Stomach (tissue), 8 donors: ENCODE measurements at regions not wholly inside any gene's neighbourhood (a gene's known extent, or its start where the extent isn't known, plus 50 kb on each side); places are given as distances from the start of the nearest gene placed in this dataset.

ENCODE experiments used
- DNase-seq, 2 donors: peaks; one replicate each; pipeline versions ENCODE4 v3.0.0 to v3.0.0-alpha.2; 2013 to 2019
- H3K27ac ChIP-seq, 5 donors: fragments of 200-600 bp in 4 of 5; sonication (generic) in 4 of 5; one replicate each; pipeline ENCODE4 v1.5.1; 2013 to 2019; ENCODE audit warnings: mild to moderate bottlenecking in 1 of 5, moderate library complexity in 1 of 5
- H3K27me3 ChIP-seq, 3 donors: fragments of 200-600 bp; sonication (generic); one replicate each; pipeline ENCODE4 v1.5.1; 2017 to 2019; ENCODE audit warnings: mixed run types in 1 of 3
- H3K36me3 ChIP-seq, 4 donors: fragments of 200-600 bp; sonication (generic); 1 replicate in 3 of 4; 2 replicates in 1 of 4; pipeline ENCODE4 v1.5.1; 2016 to 2019
- H3K4me1 ChIP-seq, 4 donors: fragments of 200-600 bp; sonication (generic); one replicate each; pipeline ENCODE4 v1.5.1; 2016 to 2019
- H3K4me3 ChIP-seq, 4 donors: fragments of 200-600 bp; sonication (generic) in 3 of 4; one replicate each; pipeline ENCODE4 v1.5.1; 2016 to 2019; ENCODE audit warnings: mild to moderate bottlenecking in 1 of 4
- H3K9me3 ChIP-seq, 4 donors: fragments of 200-600 bp; sonication (generic); one replicate each; pipeline ENCODE4 v1.5.1; 2016 to 2019
- CTCF ChIP-seq, 7 experiments: fragments of 450-650 bp in 4 of 7; fragments of 200-600 bp in 3 of 7; sonication (generic) in 3 of 7; IDR thresholded peaks; one replicate each; pipeline ENCODE4 v1.5.1; 2016 to 2019; ENCODE audit warnings: antibody characterized with exemption in 7 of 7, control low read depth in 2 of 7, mild to moderate bottlenecking in 1 of 7
- EP300 ChIP-seq: sonication (generic); formaldehyde crosslinking; IDR thresholded peaks from one replicate; pipeline ENCODE4 v1.6.1; 2017; ENCODE audit warnings: antibody characterized with exemption
- POLR2A ChIP-seq, 4 donors: fragments of 450-650 bp; IDR thresholded peaks; one replicate each; pipeline ENCODE4 v1.6.1; 2016; ENCODE audit warnings: antibody characterized with exemption in 4 of 4, control low read depth in 2 of 4, mild to moderate bottlenecking in 1 of 4, moderate library complexity in 1 of 4
- POLR2AphosphoS5 ChIP-seq, 3 donors: sonication (generic); formaldehyde crosslinking; IDR thresholded peaks; one replicate each; pipeline ENCODE4 v1.6.1; 2016; ENCODE audit warnings: antibody characterized with exemption in 3 of 3
- WGBS, 5 donors: extraction: QIAGEN DNeasy Blood & Tissue Kit in 3 of 5; methylation state at CpG; one replicate each; pipeline versions ENCODE4 v1.1.5 to v1.1.7; 2013 to 2018; 5-methylcytosine and 5-hydroxymethylcytosine counted together
- intact Hi-C: fragments of 100-400 bp; cut with DNase I; formaldehyde crosslinking; loops from one replicate; pipeline ENCODE4 v1.15.1; 2023; ENCODE audit warnings: low total_unique reads
- donor health status: healthy with polysubstance abuse.
- donor health status: Bipolar disorder and iron deficiency.
- donor health status: healthy.

GRCh38 chrX:10743476-10743875 is 123.1 kb upstream of the MID1 start:
- WGBS, 5 donors = 78 to 97% (median 87%) methylated on average over 2 of the region's 2 CpGs
- no peak for DNase-seq
- intact Hi-C loops = no loop called here
- H3K36me3 ChIP-seq = no peaks in the 10 kb centered on the region
- H3K9me3 ChIP-seq = no peaks in the 10 kb centered on the region
- no peaks in the 10 kb centered on the region for H3K4me1 ChIP-seq
- H3K27me3 ChIP-seq = no peaks in the 10 kb centered on the region
- no peak overlapping the region for H3K4me3 ChIP-seq
- H3K27ac ChIP-seq = no peak overlapping the region
- TF ChIP-seq POLR2A (IDR thresholded peaks at IDR 0.05) = no peak
- no peak for TF ChIP-seq EP300
- TF ChIP-seq CTCF (IDR thresholded peaks at IDR 0.05) = no peak
- no peak for TF ChIP-seq POLR2AphosphoS5 (IDR thresholded peaks at IDR 0.05)

GRCh38 chrX:10744007-10744406 is 123.6 kb upstream of the MID1 start:
- WGBS, 5 donors = 67 to 100% (median 74%) methylated on average over 1 to 2 of the region's 2 CpGs
- Histone ChIP-seq H3K27ac (no peak overlapping the region), H3K27me3 (no peaks in the 10 kb centered on the region), H3K9me3 (no peaks in the 10 kb centered on the region), H3K4me1 (no peaks in the 10 kb centered on the region), H3K4me3 (no peak overlapping the region), H3K36me3 (no peaks in the 10 kb centered on the region)
- DNase-seq = no peak
- intact Hi-C loops = no loop called here
- TF ChIP-seq EP300 (no peak), POLR2AphosphoS5 (IDR thresholded peaks at IDR 0.05) (no peak), POLR2A (IDR thresholded peaks at IDR 0.05) (no peak), CTCF (IDR thresholded peaks at IDR 0.05) (no peak)

- Histone ChIP-seq H3K27me3 (peaks cover 0 to 3% (median 0%) of the 10 kb centered on the region in 3 donors), H3K4me3 (no peak overlapping the region), H3K27ac (no peak overlapping the region), H3K36me3 (no peaks in the 10 kb centered on the region), H3K9me3 (no peaks in the 10 kb centered on the region), H3K4me1 (no peaks in the 10 kb centered on the region)
- TF ChIP-seq POLR2A (IDR thresholded peaks at IDR 0.05) = no peak
- no peak for TF ChIP-seq EP300
- no peak for TF ChIP-seq CTCF (IDR thresholded peaks at IDR 0.05)
- no peak for TF ChIP-seq POLR2AphosphoS5 (IDR thresholded peaks at IDR 0.05)
- 44 to 79% (median 73%) methylated on average over 1 of the region's 1 CpG for WGBS, 5 donors
- DNase-seq = no peak
- intact Hi-C loops = no loop called here
These were observed 127.6 kb upstream of the MID1 start for GRCh38 chrX:10747975-10748374.

GRCh38 chrX:10749113-10749512 is 128.7 kb upstream of the MID1 start:
- TF ChIP-seq CTCF (IDR thresholded peaks at IDR 0.05) (no peak), POLR2A (IDR thresholded peaks at IDR 0.05) (no peak), POLR2AphosphoS5 (IDR thresholded peaks at IDR 0.05) (no peak), EP300 (no peak)
- Histone ChIP-seq H3K36me3 (no peaks in the 10 kb centered on the region), H3K4me1 (no peaks in the 10 kb centered on the region), H3K9me3 (no peaks in the 10 kb centered on the region), H3K27me3 (peaks cover 0 to 3% (median 0%) of the 10 kb centered on the region in 3 donors), H3K27ac (no peak overlapping the region), H3K4me3 (no peak overlapping the region)
- intact Hi-C loops = no loop called here
- WGBS, 5 donors = 56 to 89% (median 75%) methylated on average over 3 of the region's 3 CpGs
- DNase-seq = no peak
